Activated T-cell treated with anti-CD3 and anti-CD28 coated beads, Interleukin-2, amount 50 U/mL, for 48 hours (primary cell): ENCODE measurements at regions not wholly inside any gene's neighbourhood (a gene's known extent, or its start where the extent isn't known, plus 50 kb on each side); places are given as distances from the start of the nearest gene placed in this dataset.

Source experiments
- DNase-seq, 2 experiments: peaks; one replicate each; pipeline ENCODE4 v3.0.0-alpha.2; 2020

GRCh38 chr10:10526846-10527245, 490.8 kb upstream of the CELF2 start:
- no peak for DNase-seq

- no peak for DNase-seq
Observed at GRCh38 chr10:10527861-10528562, 489.7 kb upstream of the CELF2 start.

- DNase-seq: no peak
Observed at GRCh38 chr10:10528563-10528910, 489.1 kb upstream of the CELF2 start.

GRCh38 chr10:10530313-10530712, 487.4 kb upstream of the CELF2 start:
- no peak for DNase-seq

- no peak for DNase-seq
Observed at GRCh38 chr10:10532236-10532635, 485.4 kb upstream of the CELF2 start.

GRCh38 chr10:10532826-10533225, 484.8 kb upstream of the CELF2 start:
- DNase-seq: no peak

GRCh38 chr10:10533437-10533836, 484.2 kb upstream of the CELF2 start:
- DNase-seq: no peak

GRCh38 chr10:10538326-10538725, 479.3 kb upstream of the CELF2 start:
- DNase-seq: no peak

- DNase-seq: no peak
Observed at GRCh38 chr10:10540398-10540797, 477.3 kb upstream of the CELF2 start.

- DNase-seq: no peak
Observed at GRCh38 chr10:10542477-10542876, 475.2 kb upstream of the CELF2 start.

GRCh38 chr10:10544890-10545289, 472.8 kb upstream of the CELF2 start:
- DNase-seq: no peak

GRCh38 chr10:10545771-10546170, 471.9 kb upstream of the CELF2 start:
- DNase-seq: no peak

- DNase-seq: no peak
Observed at GRCh38 chr10:10551596-10552301, 465.9 kb upstream of the CELF2 start.

GRCh38 chr10:10552948-10553347, 464.7 kb upstream of the CELF2 start:
- DNase-seq: no peak

- no peak for DNase-seq
Observed at GRCh38 chr10:10564081-10564794, 453.4 kb upstream of the CELF2 start.

GRCh38 chr10:10576937-10577336, 440.7 kb upstream of the CELF2 start:
- DNase-seq: no peak

GRCh38 chr10:10579709-10580108, 438.0 kb upstream of the CELF2 start:
- DNase-seq: no peak

- no peak for DNase-seq
Observed at GRCh38 chr10:10584161-10584560, 433.5 kb upstream of the CELF2 start.

GRCh38 chr10:10587744-10588393, 429.8 kb upstream of the CELF2 start:
- no peak for DNase-seq

GRCh38 chr10:10589540-10590303, 427.9 kb upstream of the CELF2 start:
- DNase-seq: peak; percentile 24 to 33

- DNase-seq: no peak
Observed at GRCh38 chr10:10591715-10592341, 425.8 kb upstream of the CELF2 start.

GRCh38 chr10:10596256-10596655, 421.4 kb upstream of the CELF2 start:
- DNase-seq: no peak
